Mesendoderm (in vitro differentiated cells): ENCODE measurements at regions not wholly inside any gene's neighbourhood (a gene's known extent, or its start where the extent isn't known, plus 50 kb on each side); places are given as distances from the start of the nearest gene placed in this dataset.

Source experiments
- DNase-seq: peaks from one replicate; pipeline ENCODE4 v3.0.0; 2013
- H2AK5ac ChIP-seq: 2 replicates; pipeline ENCODE4 v1.6.1; 2013; ENCODE audit warnings: low read length, inconsistent platforms
- H2BK120ac ChIP-seq: 2 replicates; pipeline ENCODE4 v1.6.1; 2013; ENCODE audit warnings: low read depth, mild to moderate bottlenecking, low read length, moderate library complexity, mixed read lengths
- H2BK15ac ChIP-seq: replicated peaks from 2 replicates; pipeline ENCODE4 v1.6.1; 2013; ENCODE audit warnings: low read depth, mild to moderate bottlenecking, moderate library complexity
- H2BK5ac ChIP-seq: 2 replicates; pipeline ENCODE4 v1.6.1; 2013; ENCODE audit warnings: low read length, inconsistent platforms
- H3K18ac ChIP-seq: 2 replicates; pipeline ENCODE4 v1.6.1; 2013; ENCODE audit warnings: mild to moderate bottlenecking, low read length, mixed read lengths
- H3K23ac ChIP-seq: one replicate; pipeline ENCODE4 v1.6.1; 2013; ENCODE audit warnings: low read length
- H3K27ac ChIP-seq: 2 replicates; pipeline ENCODE4 v1.5.1; 2013; ENCODE audit warnings: low read depth, mild to moderate bottlenecking, inconsistent platforms, low read length, moderate library complexity
- H3K27me3 ChIP-seq: 2 replicates; pipeline ENCODE4 v1.6.1; 2013; ENCODE audit warnings: low read length, control low read depth, mild to moderate bottlenecking, inconsistent platforms; ENCODE audit not compliant: insufficient read depth, poor library complexity
- H3K36me3 ChIP-seq: 2 replicates; pipeline ENCODE4 v1.6.1; 2013; ENCODE audit warnings: low read length, inconsistent platforms; ENCODE audit not compliant: control insufficient read depth, insufficient read depth
- H3K4ac ChIP-seq: one replicate; pipeline ENCODE4 v1.6.1; 2013; ENCODE audit warnings: low read depth, mild to moderate bottlenecking, low read length, moderate library complexity
- H3K4me1 ChIP-seq: 2 replicates; pipeline ENCODE4 v1.6.1; 2013; ENCODE audit warnings: low read depth, low read length, inconsistent platforms; ENCODE audit not compliant: control insufficient read depth
- H3K4me2 ChIP-seq: 2 replicates; pipeline ENCODE4 v1.6.1; 2013; ENCODE audit warnings: low read length
- H3K4me3 ChIP-seq: 2 replicates; pipeline ENCODE4 v1.5.1; 2013; ENCODE audit warnings: mild to moderate bottlenecking, low read length
- H3K56ac ChIP-seq: one replicate; pipeline ENCODE4 v1.6.1; 2013; ENCODE audit warnings: low read length
- H3K79me1 ChIP-seq: 2 replicates; pipeline ENCODE4 v1.6.1; 2013; ENCODE audit warnings: low read length, inconsistent platforms
- H3K79me2 ChIP-seq: 2 replicates; pipeline ENCODE4 v1.6.1; 2013; ENCODE audit warnings: mild to moderate bottlenecking, low read length; ENCODE audit not compliant: control insufficient read depth, insufficient read depth
- H3K9ac ChIP-seq: 2 replicates; pipeline ENCODE4 v1.6.1; 2013; ENCODE audit warnings: low read length, inconsistent platforms
- H4K5ac ChIP-seq: one replicate; pipeline ENCODE4 v1.6.1; 2013; ENCODE audit warnings: low read length
- H4K8ac ChIP-seq: one replicate; pipeline ENCODE4 v1.6.1; 2013; ENCODE audit warnings: low read depth, mild to moderate bottlenecking, control low read depth, low read length, moderate library complexity
- WGBS: extraction: QIAGEN DNeasy Blood & Tissue Kit; methylation state at CpG from one replicate; pipeline ENCODE4 v1.1.7; 2013; ENCODE audit warnings: low lambda C conversion rate, missing lambda C conversion rate; ENCODE audit not compliant: insufficient coverage; ENCODE audit errors: extremely low coverage; 5-methylcytosine and 5-hydroxymethylcytosine counted together

DNA sequence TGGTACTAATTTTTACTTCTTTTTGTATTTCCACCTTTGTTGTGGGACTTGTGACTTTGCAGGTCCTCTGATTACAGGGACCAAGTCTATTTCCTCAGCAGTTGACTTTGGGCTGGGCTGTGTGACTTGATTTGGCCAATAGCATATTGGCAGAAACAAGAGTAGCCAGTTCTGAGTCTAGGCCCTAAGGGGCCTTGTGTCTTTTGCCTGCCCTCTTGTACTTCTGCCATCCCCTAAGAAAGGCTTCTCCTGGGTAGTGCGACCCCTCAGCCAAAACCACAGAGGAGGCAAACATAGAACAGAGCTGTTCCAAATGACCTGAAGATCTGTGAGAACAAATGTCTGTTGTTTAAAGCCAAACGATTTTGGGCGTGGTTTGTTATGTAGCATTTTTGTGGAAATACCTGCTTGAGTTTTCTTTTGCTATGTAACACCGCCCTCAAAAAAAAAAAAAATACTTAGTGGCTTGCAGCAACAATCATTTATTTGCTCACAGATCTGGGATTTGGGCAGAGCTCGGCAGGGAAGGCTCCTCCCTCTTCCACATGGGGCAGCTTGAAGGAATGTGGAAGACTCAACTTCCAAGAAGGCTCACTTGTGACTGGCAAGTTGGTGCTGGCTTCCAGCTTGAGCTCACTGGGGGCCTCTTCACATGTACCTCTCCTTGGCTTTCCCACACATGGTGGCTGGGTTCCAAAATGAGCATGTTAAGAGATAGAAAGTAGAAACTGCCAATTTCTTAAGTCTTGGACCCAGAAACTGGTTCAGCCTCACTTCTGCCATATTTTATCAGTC lies 423.0 kb upstream of the CNKSR2 start:
- no peak overlapping the region for H4K5ac ChIP-seq
- no peak overlapping the region for H2BK15ac ChIP-seq
- no peak overlapping the region for H4K8ac ChIP-seq
- no peak overlapping the region for H3K27ac ChIP-seq
- no peaks in the 10 kb centered on the region for H3K79me1 ChIP-seq
- H3K23ac ChIP-seq = no peak overlapping the region
- no peak overlapping the region for H3K9ac ChIP-seq
- no peak overlapping the region for H3K4me2 ChIP-seq
- H3K4me3 ChIP-seq = no peak overlapping the region
- no peaks in the 10 kb centered on the region for H3K79me2 ChIP-seq
- H3K56ac ChIP-seq = no peak overlapping the region
- H3K18ac ChIP-seq = no peak overlapping the region
- no peak overlapping the region for H3K4ac ChIP-seq
- no peaks in the 10 kb centered on the region for H3K4me1 ChIP-seq
- no peaks in the 10 kb centered on the region for H3K36me3 ChIP-seq
- no peak overlapping the region for H2AK5ac ChIP-seq
- no peak for DNase-seq
- no peak overlapping the region for H2BK5ac ChIP-seq
- H3K27me3 ChIP-seq = no peaks in the 10 kb centered on the region
- WGBS = no CpG with 5 or more reads among the region's 5 CpGs
- H2BK120ac ChIP-seq = no peak overlapping the region

DNA sequence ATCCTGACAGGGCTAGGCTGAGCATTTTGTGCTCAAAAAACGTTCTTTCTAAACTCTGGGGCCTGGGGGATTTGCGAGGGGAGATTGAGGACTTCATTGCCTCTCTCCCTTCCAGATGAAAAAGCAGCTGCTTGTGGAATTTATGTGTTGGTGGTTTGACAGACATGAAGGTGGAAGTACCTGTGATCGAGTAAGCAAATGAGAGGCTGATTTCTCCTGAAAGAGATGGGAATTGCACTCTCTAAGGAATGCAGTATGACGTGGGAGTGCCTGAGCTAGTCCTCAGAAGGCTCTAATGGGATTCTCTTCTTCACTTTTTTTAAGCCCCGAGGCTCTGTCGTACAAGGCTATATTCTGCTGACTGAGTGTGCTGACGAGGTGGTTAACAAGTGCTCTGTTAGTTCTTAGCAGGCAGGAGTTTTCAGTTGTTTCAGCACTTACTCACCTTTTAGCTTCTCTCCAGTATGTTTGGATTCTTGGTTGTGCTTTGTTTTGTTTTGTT lies 426.8 kb upstream of the CNKSR2 start:
- H2BK5ac ChIP-seq = no peak overlapping the region
- DNase-seq = peak; percentile 72
- no peak overlapping the region for H3K4me2 ChIP-seq
- H4K5ac ChIP-seq = no peak overlapping the region
- H3K4me1 ChIP-seq = no peaks in the 10 kb centered on the region
- no peak overlapping the region for H2BK120ac ChIP-seq
- no peaks in the 10 kb centered on the region for H3K79me2 ChIP-seq
- no peaks in the 10 kb centered on the region for H3K36me3 ChIP-seq
- H3K27me3 ChIP-seq = no peaks in the 10 kb centered on the region
- no peak overlapping the region for H2AK5ac ChIP-seq
- H3K27ac ChIP-seq = no peak overlapping the region
- H3K23ac ChIP-seq = no peak overlapping the region
- no peak overlapping the region for H3K56ac ChIP-seq
- no peak overlapping the region for H3K18ac ChIP-seq
- no peak overlapping the region for H3K4ac ChIP-seq
- H3K79me1 ChIP-seq = no peaks in the 10 kb centered on the region
- no peak overlapping the region for H3K9ac ChIP-seq
- H2BK15ac ChIP-seq = no peak overlapping the region
- H4K8ac ChIP-seq = no peak overlapping the region
- no peak overlapping the region for H3K4me3 ChIP-seq
- whole genome bisulfite sequencing = no CpG with 5 or more reads among the region's 7 CpGs

DNA sequence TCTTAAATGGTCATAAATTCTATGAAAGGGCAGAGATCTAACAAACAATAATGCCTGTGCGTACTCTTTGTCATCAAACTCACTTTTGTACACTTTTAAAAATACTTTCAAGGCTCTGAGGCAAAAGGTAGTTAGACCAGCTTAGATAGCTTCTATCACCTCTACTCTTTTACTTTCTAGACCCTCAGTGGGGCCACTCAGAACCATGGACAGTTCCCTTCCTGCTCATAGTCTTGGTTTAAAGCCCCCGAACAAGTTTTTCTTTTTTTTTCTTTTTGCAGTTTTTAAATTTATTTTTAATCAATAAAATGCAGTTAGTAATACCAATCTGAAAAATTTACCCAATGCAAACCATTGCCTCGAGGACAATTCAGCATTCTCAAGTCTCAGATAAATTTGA lies 460.5 kb upstream of the CNKSR2 start:
- Histone ChIP-seq H3K36me3 (no peaks in the 10 kb centered on the region), H3K9ac (no peak overlapping the region), H3K23ac (no peak overlapping the region), H2AK5ac (no peak overlapping the region), H3K4me2 (no peak overlapping the region), H3K4ac (no peak overlapping the region), H2BK5ac (no peak overlapping the region), H4K8ac (no peak overlapping the region), H4K5ac (no peak overlapping the region), H3K79me2 (no peaks in the 10 kb centered on the region), H3K4me3 (no peak overlapping the region), H3K4me1 (no peaks in the 10 kb centered on the region), H3K27me3 (no peaks in the 10 kb centered on the region), H2BK120ac (no peak overlapping the region), H3K18ac (no peak overlapping the region), H3K79me1 (no peaks in the 10 kb centered on the region), H2BK15ac (no peak overlapping the region), H3K27ac (no peak overlapping the region), H3K56ac (no peak overlapping the region)
- DNase-seq = peak; percentile 36
- WGBS = no CpG with 5 or more reads among the region's 3 CpGs

DNA sequence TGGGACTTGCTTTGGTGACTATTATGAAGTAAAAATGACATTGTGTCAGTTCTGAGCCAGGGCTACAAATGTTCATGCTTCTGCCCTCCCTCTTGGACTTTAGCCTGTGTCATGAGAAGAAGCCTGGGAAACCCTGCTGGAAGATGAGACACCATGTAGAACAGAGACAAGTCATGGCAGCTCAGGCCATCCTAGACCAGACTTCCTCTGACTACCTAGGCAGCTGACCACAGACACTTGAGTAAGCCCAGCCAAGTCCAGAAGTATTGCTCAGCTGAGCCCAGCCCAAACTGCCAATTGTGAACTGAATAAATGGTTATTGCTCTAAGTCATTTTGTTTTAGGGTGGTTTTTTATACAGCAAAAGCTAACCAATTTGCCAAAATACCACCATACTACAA lies 467.6 kb upstream of the CNKSR2 start:
- no peak for DNase-seq
- no peaks in the 10 kb centered on the region for H3K79me2 ChIP-seq
- no peak overlapping the region for H2BK120ac ChIP-seq
- no peak overlapping the region for H3K4ac ChIP-seq
- H3K36me3 ChIP-seq = no peaks in the 10 kb centered on the region
- H3K27ac ChIP-seq = no peak overlapping the region
- H4K8ac ChIP-seq = no peak overlapping the region
- H3K18ac ChIP-seq = no peak overlapping the region
- H2BK5ac ChIP-seq = no peak overlapping the region
- H2BK15ac ChIP-seq = no peak overlapping the region
- H2AK5ac ChIP-seq = no peak overlapping the region
- no peak overlapping the region for H3K4me2 ChIP-seq
- H3K27me3 ChIP-seq = no peaks in the 10 kb centered on the region
- H3K23ac ChIP-seq = no peak overlapping the region
- H3K9ac ChIP-seq = no peak overlapping the region
- no peak overlapping the region for H3K56ac ChIP-seq
- no peak overlapping the region for H3K4me3 ChIP-seq
- H3K79me1 ChIP-seq = no peaks in the 10 kb centered on the region
- H4K5ac ChIP-seq = no peak overlapping the region
- H3K4me1 ChIP-seq = no peaks in the 10 kb centered on the region

DNA sequence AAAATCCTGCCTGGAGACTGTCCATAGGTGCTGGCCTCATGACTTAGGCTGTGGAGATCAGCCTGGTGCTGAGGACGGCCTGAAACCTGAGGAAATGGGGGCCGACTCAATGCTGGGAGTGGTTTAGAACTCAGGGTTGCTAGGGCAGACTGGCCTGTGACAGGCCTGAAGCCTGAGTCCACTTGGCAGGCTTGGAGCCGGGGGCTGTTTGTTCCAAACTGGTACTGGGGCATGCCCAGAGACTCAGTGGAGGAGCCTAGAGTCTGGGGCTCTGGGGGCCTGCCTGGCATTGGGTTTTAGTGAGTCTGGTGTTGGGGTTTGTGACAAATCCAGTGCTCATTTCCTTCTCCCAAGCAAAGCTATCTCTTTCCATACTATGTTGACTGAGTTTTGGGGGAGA lies 489.7 kb upstream of the CNKSR2 start:
- DNase-seq = no peak
- no peak overlapping the region for H2BK15ac ChIP-seq
- H2BK5ac ChIP-seq = no peak overlapping the region
- H3K4me3 ChIP-seq = no peak overlapping the region
- no peak overlapping the region for H3K27ac ChIP-seq
- H4K8ac ChIP-seq = no peak overlapping the region
- no peak overlapping the region for H3K4me2 ChIP-seq
- no peak overlapping the region for H3K56ac ChIP-seq
- no peaks in the 10 kb centered on the region for H3K27me3 ChIP-seq
- H3K23ac ChIP-seq = no peak overlapping the region
- H2BK120ac ChIP-seq = no peak overlapping the region
- no peaks in the 10 kb centered on the region for H3K4me1 ChIP-seq
- no peak overlapping the region for H3K18ac ChIP-seq
- no peak overlapping the region for H3K9ac ChIP-seq
- no peaks in the 10 kb centered on the region for H3K79me2 ChIP-seq
- no CpG with 5 or more reads among the region's 3 CpGs for WGBS
- no peaks in the 10 kb centered on the region for H3K79me1 ChIP-seq
- H4K5ac ChIP-seq = no peak overlapping the region
- no peak overlapping the region for H2AK5ac ChIP-seq
- no peaks in the 10 kb centered on the region for H3K36me3 ChIP-seq
- H3K4ac ChIP-seq = no peak overlapping the region

DNA sequence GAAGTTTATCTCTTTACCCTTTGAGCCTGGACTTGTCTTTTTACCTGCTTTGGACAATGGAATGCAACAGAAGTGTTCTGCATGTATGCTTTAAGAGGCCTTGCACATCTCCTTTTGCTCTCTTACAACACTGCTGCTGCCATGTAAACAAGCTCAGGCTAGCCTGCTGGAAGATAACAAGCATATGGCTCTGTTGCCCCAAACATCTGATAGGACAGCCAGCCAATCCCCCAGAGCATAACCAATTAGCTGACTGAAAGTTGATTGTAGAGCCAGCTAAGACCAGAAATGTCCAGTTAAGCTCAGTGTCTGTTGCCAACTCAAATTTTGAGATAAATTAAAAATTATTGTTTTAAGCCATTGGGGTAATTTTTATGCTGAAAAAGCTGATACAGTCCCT lies 510.6 kb upstream of the CNKSR2 start:
- Histone ChIP-seq H3K4me2 (no peak overlapping the region), H3K36me3 (no peaks in the 10 kb centered on the region), H3K4ac (no peak overlapping the region), H3K27ac (no peak overlapping the region), H3K4me1 (no peaks in the 10 kb centered on the region), H4K5ac (no peak overlapping the region), H3K9ac (no peak overlapping the region), H3K27me3 (no peaks in the 10 kb centered on the region), H2BK5ac (no peak overlapping the region), H2AK5ac (no peak overlapping the region), H3K79me1 (no peaks in the 10 kb centered on the region), H2BK120ac (no peak overlapping the region), H3K56ac (no peak overlapping the region), H2BK15ac (no peak overlapping the region), H3K18ac (no peak overlapping the region), H3K79me2 (no peaks in the 10 kb centered on the region), H3K23ac (no peak overlapping the region), H4K8ac (no peak overlapping the region), H3K4me3 (no peak overlapping the region)
- no peak for DNase-seq
